ENCODE measurements at regions not wholly inside any gene's neighbourhood (a gene's known extent, or its start where the extent isn't known, plus 50 kb on each side); places are given as distances from the start of the nearest gene placed in this dataset.

DNA sequence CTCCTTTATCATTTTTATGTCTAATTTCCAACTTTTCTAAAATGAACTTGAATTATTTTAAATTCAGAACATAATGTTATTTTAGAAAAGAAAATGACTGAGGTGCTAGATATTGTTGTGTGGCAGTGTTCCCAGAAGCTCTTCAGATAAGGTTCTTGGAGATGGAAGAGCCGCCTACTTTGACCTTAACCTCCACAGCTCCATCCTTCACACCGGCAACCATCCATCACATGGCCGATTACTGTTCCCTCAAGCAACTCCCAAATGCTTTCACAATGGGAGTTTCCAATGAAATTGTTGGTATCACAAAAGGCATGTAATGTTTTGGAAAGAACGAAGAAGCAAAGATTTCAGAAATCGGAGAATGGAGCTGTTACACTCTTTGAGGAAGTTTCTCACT, 193.9 kb upstream of the SALL3 start:
- TF ChIP-seq, protein P1, sequence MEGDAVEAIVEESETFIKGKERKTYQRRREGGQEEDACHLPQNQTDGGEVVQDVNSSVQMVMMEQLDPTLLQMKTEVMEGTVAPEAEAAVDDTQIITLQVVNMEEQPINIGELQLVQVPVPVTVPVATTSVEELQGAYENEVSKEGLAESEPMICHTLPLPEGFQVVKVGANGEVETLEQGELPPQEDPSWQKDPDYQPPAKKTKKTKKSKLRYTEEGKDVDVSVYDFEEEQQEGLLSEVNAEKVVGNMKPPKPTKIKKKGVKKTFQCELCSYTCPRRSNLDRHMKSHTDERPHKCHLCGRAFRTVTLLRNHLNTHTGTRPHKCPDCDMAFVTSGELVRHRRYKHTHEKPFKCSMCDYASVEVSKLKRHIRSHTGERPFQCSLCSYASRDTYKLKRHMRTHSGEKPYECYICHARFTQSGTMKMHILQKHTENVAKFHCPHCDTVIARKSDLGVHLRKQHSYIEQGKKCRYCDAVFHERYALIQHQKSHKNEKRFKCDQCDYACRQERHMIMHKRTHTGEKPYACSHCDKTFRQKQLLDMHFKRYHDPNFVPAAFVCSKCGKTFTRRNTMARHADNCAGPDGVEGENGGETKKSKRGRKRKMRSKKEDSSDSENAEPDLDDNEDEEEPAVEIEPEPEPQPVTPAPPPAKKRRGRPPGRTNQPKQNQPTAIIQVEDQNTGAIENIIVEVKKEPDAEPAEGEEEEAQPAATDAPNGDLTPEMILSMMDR (IDR thresholded peaks at IDR 0.05), result no peak
- TF ChIP-seq POLR2A (IDR thresholded peaks at IDR 0.05), result no peak

All from vagina (tissue), 2 donors.